ENCODE measurements at regions not wholly inside any gene's neighbourhood (a gene's known extent, or its start where the extent isn't known, plus 50 kb on each side); places are given as distances from the start of the nearest gene placed in this dataset.

DNA sequence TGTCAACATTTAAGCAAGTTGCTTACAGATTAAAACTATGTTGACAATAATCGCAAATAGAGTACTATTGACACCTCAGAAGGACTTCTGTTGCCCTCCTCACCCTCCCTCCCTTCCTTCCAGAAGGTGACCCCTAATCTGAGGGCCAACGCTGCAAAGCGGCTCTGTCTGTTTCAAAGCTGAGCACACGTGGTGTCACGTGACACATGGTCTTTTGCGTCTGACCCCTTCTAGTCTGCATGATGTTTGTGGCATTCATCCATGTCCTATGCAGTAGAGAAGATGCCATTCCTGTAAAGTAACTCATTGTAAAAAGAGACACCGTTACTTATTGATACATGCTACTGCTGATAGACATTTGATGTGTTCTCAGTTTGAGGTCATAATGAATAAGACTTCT is 182.3 kb downstream of the THBS2 start:
- ATAC-seq, result no peak
- intact Hi-C loops (cut with micrococcal nuclease), result no loop called here
- Mint-ChIP-seq H3K4me3 (no peak overlapping the region), H3K36me3 (no peaks in the 10 kb centered on the region), H3K9me3 (peaks cover 0 to 2% of the 10 kb centered on the region in 2 donors), H3K27me3 (ENCODE audit: low read depth in 2 of 2) (peaks cover 3 to 22% of the 10 kb centered on the region in 2 donors), H3K4me1 (no peaks in the 10 kb centered on the region), H3K27ac (no peak overlapping the region)
- H3K27me3 ChIP-seq (ENCODE audit: control insufficient read depth, insufficient read depth, low read length), result no peaks in the 10 kb centered on the region
- 80% methylated on average over 7 of the region's 7 CpGs for WGBS (ENCODE audit: insufficient coverage)
- H3K36me3 ChIP-seq (ENCODE audit: control insufficient read depth, insufficient read depth, low read length), result no peaks in the 10 kb centered on the region
- TF ChIP-seq, protein P1, sequence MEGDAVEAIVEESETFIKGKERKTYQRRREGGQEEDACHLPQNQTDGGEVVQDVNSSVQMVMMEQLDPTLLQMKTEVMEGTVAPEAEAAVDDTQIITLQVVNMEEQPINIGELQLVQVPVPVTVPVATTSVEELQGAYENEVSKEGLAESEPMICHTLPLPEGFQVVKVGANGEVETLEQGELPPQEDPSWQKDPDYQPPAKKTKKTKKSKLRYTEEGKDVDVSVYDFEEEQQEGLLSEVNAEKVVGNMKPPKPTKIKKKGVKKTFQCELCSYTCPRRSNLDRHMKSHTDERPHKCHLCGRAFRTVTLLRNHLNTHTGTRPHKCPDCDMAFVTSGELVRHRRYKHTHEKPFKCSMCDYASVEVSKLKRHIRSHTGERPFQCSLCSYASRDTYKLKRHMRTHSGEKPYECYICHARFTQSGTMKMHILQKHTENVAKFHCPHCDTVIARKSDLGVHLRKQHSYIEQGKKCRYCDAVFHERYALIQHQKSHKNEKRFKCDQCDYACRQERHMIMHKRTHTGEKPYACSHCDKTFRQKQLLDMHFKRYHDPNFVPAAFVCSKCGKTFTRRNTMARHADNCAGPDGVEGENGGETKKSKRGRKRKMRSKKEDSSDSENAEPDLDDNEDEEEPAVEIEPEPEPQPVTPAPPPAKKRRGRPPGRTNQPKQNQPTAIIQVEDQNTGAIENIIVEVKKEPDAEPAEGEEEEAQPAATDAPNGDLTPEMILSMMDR (IDR thresholded peaks at IDR 0.05), result no peak
- no peak overlapping the region for H3K4me3 ChIP-seq (ENCODE audit: low read length)
- no peak for DNase-seq
- no peaks in the 10 kb centered on the region for H3K9me3 ChIP-seq (ENCODE audit: control insufficient read depth, insufficient read depth, low read length)
- H3K27ac ChIP-seq (ENCODE audit: low read length), result no peak overlapping the region
- H3K4me1 ChIP-seq (ENCODE audit: control insufficient read depth, insufficient read depth, low read length), result no peaks in the 10 kb centered on the region

DNA sequence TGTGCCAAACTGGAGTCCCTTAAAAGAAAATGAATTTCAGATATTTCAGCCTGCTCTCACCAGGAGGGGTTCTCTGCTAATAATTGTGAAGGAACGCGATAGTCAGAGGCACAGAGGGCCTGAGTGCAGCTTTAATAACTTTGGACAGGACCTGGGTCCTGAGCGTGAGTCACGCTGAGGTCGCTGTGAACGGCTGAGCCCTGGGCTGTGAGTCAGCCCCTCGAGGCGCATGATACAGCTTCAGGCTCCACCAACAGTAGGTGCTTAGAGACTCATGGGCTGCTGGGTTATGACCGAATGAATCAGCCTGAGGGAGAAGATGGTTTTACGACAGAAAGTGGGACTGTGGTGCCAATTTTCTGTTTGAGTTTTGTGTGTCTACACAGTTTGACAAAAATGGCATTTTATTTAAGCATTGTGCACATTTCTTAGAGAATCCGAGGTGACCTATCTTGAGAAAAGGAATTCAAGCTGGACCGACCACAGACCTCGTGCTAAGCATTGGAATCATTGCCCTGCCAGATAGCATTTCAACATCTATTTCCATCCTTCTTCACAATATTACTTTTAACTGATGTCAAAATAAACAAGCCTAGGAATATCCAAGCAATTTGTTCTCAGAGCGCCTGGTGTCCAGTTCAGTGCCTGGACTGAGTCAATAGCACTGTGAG is 183.0 kb downstream of the THBS2 start:
- no peak overlapping the region for H3K4me3 Mint-ChIP-seq

DNA sequence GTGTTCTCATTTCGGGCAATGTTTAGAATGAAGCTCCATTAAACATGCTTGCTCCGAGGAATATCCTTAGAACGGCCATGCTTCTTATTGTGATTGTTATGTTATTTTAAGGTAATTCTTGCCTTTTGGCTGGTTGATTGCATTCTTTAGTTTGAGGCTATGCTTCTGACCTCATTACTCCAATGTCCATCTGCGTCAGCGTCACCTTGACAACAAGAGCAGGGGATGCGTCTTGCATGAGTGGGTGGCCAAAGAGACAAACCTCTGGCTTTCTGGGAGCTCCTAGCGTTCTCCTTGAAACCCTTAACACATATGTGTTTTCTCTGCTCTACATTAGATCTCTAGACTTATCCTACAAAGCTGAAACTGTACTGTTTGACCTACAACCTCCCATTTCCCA is 184.3 kb downstream of the THBS2 start:
- peaks cover 0 to 2% of the 10 kb centered on the region in 2 donors for H3K9me3 Mint-ChIP-seq
- 94% methylated on average over 7 of the region's 7 CpGs for WGBS (ENCODE audit: insufficient coverage)
- Histone ChIP-seq H3K36me3 (ENCODE audit: control insufficient read depth, insufficient read depth, low read length) (no peaks in the 10 kb centered on the region), H3K27me3 (ENCODE audit: control insufficient read depth, insufficient read depth, low read length) (no peaks in the 10 kb centered on the region), H3K9me3 (ENCODE audit: control insufficient read depth, insufficient read depth, low read length) (no peaks in the 10 kb centered on the region), H3K4me1 (ENCODE audit: control insufficient read depth, insufficient read depth, low read length) (no peaks in the 10 kb centered on the region), H3K27ac (ENCODE audit: low read length) (no peak overlapping the region), H3K4me3 (ENCODE audit: low read length) (no peak overlapping the region)
- H3K4me1 Mint-ChIP-seq, result no peaks in the 10 kb centered on the region
- ATAC-seq (peak in 1 of 3 donors; percentile 32), DNase-seq (no peak)
- intact Hi-C loops (cut with micrococcal nuclease), result no loop called here
- H3K27ac Mint-ChIP-seq, result no peak overlapping the region
- peaks cover 3 to 11% of the 10 kb centered on the region in 2 donors for H3K27me3 Mint-ChIP-seq (ENCODE audit: low read depth in 2 of 2)
- H3K36me3 Mint-ChIP-seq, result no peaks in the 10 kb centered on the region
- TF ChIP-seq, protein P1 (IDR thresholded peaks at IDR 0.05), result no peak
- no peak overlapping the region for H3K4me3 Mint-ChIP-seq

More for the DNA sequence above, 183.0 kb downstream of the THBS2 start:
- peaks cover 0 to 2% of the 10 kb centered on the region in 2 donors for H3K9me3 Mint-ChIP-seq
- ATAC-seq (no peak), DNase-seq (no peak)
- Histone ChIP-seq H3K4me1 (ENCODE audit: control insufficient read depth, insufficient read depth, low read length) (no peaks in the 10 kb centered on the region), H3K4me3 (ENCODE audit: low read length) (no peak overlapping the region), H3K36me3 (ENCODE audit: control insufficient read depth, insufficient read depth, low read length) (no peaks in the 10 kb centered on the region), H3K27ac (ENCODE audit: low read length) (no peak overlapping the region), H3K27me3 (ENCODE audit: control insufficient read depth, insufficient read depth, low read length) (no peaks in the 10 kb centered on the region), H3K9me3 (ENCODE audit: control insufficient read depth, insufficient read depth, low read length) (no peaks in the 10 kb centered on the region)
- peaks cover 3 to 19% of the 10 kb centered on the region in 2 donors for H3K27me3 Mint-ChIP-seq (ENCODE audit: low read depth in 2 of 2)
- TF ChIP-seq, protein P1 (IDR thresholded peaks at IDR 0.05), result no peak
- intact Hi-C loops (cut with micrococcal nuclease), result no loop called here
- no peaks in the 10 kb centered on the region for H3K36me3 Mint-ChIP-seq
- H3K4me1 Mint-ChIP-seq, result no peaks in the 10 kb centered on the region
- WGBS (ENCODE audit: insufficient coverage), result 86% methylated on average over 14 of the region's 14 CpGs
- no peak overlapping the region for H3K27ac Mint-ChIP-seq

DNA sequence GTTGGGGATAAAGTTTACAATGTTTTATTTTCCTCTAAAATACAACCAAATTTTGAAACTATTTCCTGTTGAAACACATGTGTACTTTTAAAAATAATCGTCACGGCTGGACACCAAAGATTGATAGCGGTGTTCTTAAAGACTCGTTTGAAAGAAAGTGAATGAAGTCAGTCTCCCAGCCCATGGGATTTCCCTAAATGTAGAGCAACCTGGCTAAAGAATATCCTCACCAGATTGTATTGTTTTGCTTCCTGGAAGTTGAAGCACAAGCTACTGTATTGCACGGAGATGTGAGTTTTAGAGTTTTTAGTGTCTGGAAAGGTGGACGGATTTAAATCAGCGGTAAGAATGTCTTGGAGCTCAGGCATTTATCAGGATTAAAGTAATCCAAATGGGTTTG is 189.5 kb downstream of the THBS2 start:
- H3K27me3 Mint-ChIP-seq (ENCODE audit: low read depth in 2 of 2), result peaks cover under 1 to 8% of the 10 kb centered on the region in 2 donors
- intact Hi-C loops (cut with micrococcal nuclease), result no loop called here
- 87% methylated on average over 7 of the region's 7 CpGs for WGBS (ENCODE audit: insufficient coverage)

More for the DNA sequence above, 189.5 kb downstream of the THBS2 start:
- no peaks in the 10 kb centered on the region for H3K27me3 ChIP-seq (ENCODE audit: control insufficient read depth, insufficient read depth, low read length)
- H3K36me3 ChIP-seq (ENCODE audit: control insufficient read depth, insufficient read depth, low read length), result no peaks in the 10 kb centered on the region
- H3K4me3 Mint-ChIP-seq, result no peak overlapping the region
- H3K4me3 ChIP-seq (ENCODE audit: low read length), result no peak overlapping the region
- TF ChIP-seq, protein P1 (IDR thresholded peaks at IDR 0.05), result no peak
- H3K27ac ChIP-seq (ENCODE audit: low read length), result no peak overlapping the region
- no peak for DNase-seq
- no peaks in the 10 kb centered on the region for H3K36me3 Mint-ChIP-seq
- no peaks in the 10 kb centered on the region for H3K4me1 Mint-ChIP-seq
- H3K9me3 Mint-ChIP-seq, result peaks cover 2 to 4% of the 10 kb centered on the region in 2 donors
- H3K4me1 ChIP-seq (ENCODE audit: control insufficient read depth, insufficient read depth, low read length), result no peaks in the 10 kb centered on the region
- no peak overlapping the region for H3K27ac Mint-ChIP-seq
- no peaks in the 10 kb centered on the region for H3K9me3 ChIP-seq (ENCODE audit: control insufficient read depth, insufficient read depth, low read length)
- no peak for ATAC-seq

Data from natural killer cell (primary cell).